PC-9 (cell line): ENCODE measurements at regions not wholly inside any gene's neighbourhood (a gene's known extent, or its start where the extent isn't known, plus 50 kb on each side); places are given as distances from the start of the nearest gene placed in this dataset.

Source experiments
- CTCF ChIP-seq: fragments of 200-600 bp; sonication (generic); conservative IDR thresholded peaks from 2 replicates; pipeline ENCODE4 v1.6.1; 2017; ENCODE audit warnings: mixed run types, antibody characterized with exemption, mild to moderate bottlenecking, moderate library complexity
- EZH2 ChIP-seq: fragments of 200-600 bp; sonication (generic); IDR thresholded peaks from 2 replicates; pipeline ENCODE4 v1.8.0; 2017; ENCODE audit warnings: antibody characterized with exemption, low read depth

GRCh38 chr5:89228355-89228754, 345.4 kb upstream of the MEF2C start:
- TF ChIP-seq CTCF = no peak
- TF ChIP-seq EZH2 = no peak
